Ishikawa (cell line): ENCODE measurements at regions not wholly inside any gene's neighbourhood (a gene's known extent, or its start where the extent isn't known, plus 50 kb on each side); places are given as distances from the start of the nearest gene placed in this dataset.

Experiments
- CEBPB ChIP-seq: IDR thresholded peaks from 2 replicates; pipeline ENCODE4 v1.6.1; 2012
- CREB1 ChIP-seq: IDR thresholded peaks from 2 replicates; pipeline ENCODE4 v1.6.1; 2012; ENCODE audit warnings: low read depth
- EGR1 ChIP-seq: IDR thresholded peaks from 2 replicates; pipeline ENCODE4 v1.6.1; 2012
- EP300 ChIP-seq: IDR thresholded peaks from 2 replicates; pipeline ENCODE4 v1.6.1; 2012; ENCODE audit warnings: borderline replicate concordance
- FOXM1 ChIP-seq: IDR thresholded peaks from 2 replicates; pipeline ENCODE4 v1.6.1; 2012; ENCODE audit warnings: low read depth, borderline replicate concordance
- RAD21 ChIP-seq: IDR thresholded peaks from 2 replicates; pipeline ENCODE4 v1.6.1; 2012; ENCODE audit warnings: low read depth
- TAF1 ChIP-seq: IDR thresholded peaks from 2 replicates; pipeline ENCODE4 v1.6.1; 2012; ENCODE audit warnings: low read depth, mild to moderate bottlenecking
- YY1 ChIP-seq: IDR thresholded peaks from 2 replicates; pipeline ENCODE4 v1.6.1; 2012; ENCODE audit warnings: low read depth
- TF ChIP-seq, protein P1 (sequence below): IDR thresholded peaks from 2 replicates; pipeline ENCODE4 v1.6.1; 2012
- TF ChIP-seq, protein P2 (sequence below): IDR thresholded peaks from 2 replicates; pipeline ENCODE4 v1.6.1; 2012
- TF ChIP-seq, protein P3 (sequence below): IDR thresholded peaks from 2 replicates; pipeline ENCODE4 v1.6.1; 2012; ENCODE audit warnings: low read depth, mild to moderate bottlenecking

DNA sequence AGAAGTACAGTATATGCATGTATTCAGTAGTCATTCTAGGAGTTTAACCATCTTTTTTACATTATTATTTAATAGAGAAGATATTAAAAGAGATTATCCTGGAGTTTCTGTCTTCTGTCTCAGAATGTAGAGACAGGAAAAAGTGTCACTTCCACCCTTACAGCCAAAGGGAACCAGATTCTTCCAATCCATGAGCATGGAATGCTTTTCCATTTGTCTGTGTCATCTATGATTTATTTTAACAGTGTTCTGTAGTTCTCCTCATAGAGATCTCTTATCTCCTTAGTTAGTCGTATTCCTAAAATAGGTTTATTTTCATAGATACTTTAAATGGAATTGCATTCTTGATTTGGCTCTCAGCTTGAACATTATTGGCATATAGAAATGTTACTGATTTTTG is 959.5 kb upstream of the PIK3C3 start:
- TF ChIP-seq FOXM1: no peak
- TF ChIP-seq, protein P1, sequence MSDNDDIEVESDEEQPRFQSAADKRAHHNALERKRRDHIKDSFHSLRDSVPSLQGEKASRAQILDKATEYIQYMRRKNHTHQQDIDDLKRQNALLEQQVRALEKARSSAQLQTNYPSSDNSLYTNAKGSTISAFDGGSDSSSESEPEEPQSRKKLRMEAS: no peak
- TF ChIP-seq, protein P2, sequence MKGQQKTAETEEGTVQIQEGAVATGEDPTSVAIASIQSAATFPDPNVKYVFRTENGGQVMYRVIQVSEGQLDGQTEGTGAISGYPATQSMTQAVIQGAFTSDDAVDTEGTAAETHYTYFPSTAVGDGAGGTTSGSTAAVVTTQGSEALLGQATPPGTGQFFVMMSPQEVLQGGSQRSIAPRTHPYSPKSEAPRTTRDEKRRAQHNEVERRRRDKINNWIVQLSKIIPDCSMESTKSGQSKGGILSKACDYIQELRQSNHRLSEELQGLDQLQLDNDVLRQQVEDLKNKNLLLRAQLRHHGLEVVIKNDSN: no peak
- TF ChIP-seq, protein P3, sequence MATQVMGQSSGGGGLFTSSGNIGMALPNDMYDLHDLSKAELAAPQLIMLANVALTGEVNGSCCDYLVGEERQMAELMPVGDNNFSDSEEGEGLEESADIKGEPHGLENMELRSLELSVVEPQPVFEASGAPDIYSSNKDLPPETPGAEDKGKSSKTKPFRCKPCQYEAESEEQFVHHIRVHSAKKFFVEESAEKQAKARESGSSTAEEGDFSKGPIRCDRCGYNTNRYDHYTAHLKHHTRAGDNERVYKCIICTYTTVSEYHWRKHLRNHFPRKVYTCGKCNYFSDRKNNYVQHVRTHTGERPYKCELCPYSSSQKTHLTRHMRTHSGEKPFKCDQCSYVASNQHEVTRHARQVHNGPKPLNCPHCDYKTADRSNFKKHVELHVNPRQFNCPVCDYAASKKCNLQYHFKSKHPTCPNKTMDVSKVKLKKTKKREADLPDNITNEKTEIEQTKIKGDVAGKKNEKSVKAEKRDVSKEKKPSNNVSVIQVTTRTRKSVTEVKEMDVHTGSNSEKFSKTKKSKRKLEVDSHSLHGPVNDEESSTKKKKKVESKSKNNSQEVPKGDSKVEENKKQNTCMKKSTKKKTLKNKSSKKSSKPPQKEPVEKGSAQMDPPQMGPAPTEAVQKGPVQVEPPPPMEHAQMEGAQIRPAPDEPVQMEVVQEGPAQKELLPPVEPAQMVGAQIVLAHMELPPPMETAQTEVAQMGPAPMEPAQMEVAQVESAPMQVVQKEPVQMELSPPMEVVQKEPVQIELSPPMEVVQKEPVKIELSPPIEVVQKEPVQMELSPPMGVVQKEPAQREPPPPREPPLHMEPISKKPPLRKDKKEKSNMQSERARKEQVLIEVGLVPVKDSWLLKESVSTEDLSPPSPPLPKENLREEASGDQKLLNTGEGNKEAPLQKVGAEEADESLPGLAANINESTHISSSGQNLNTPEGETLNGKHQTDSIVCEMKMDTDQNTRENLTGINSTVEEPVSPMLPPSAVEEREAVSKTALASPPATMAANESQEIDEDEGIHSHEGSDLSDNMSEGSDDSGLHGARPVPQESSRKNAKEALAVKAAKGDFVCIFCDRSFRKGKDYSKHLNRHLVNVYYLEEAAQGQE: no peak
- no peak for TF ChIP-seq EGR1
- TF ChIP-seq EP300: no peak
- TF ChIP-seq YY1: no peak
- no peak for TF ChIP-seq RAD21
- TF ChIP-seq CEBPB: no peak
- no peak for TF ChIP-seq CREB1
- TF ChIP-seq TAF1: no peak
